Islet precursor cell (in vitro differentiated cells): ENCODE measurements at regions not wholly inside any gene's neighbourhood (a gene's known extent, or its start where the extent isn't known, plus 50 kb on each side); places are given as distances from the start of the nearest gene placed in this dataset.

ENCODE experiments used
- DNase-seq: peaks from one replicate; pipeline ENCODE4 v3.0.0-alpha.2; 2018

- DNase-seq, result no peak
These were observed 126.7 kb upstream of the GSE1 start for GRCh38 chr16:85486256-85486915.

- DNase-seq, result no peak
These were observed 124.7 kb upstream of the GSE1 start for GRCh38 chr16:85488414-85488813.

DNA sequence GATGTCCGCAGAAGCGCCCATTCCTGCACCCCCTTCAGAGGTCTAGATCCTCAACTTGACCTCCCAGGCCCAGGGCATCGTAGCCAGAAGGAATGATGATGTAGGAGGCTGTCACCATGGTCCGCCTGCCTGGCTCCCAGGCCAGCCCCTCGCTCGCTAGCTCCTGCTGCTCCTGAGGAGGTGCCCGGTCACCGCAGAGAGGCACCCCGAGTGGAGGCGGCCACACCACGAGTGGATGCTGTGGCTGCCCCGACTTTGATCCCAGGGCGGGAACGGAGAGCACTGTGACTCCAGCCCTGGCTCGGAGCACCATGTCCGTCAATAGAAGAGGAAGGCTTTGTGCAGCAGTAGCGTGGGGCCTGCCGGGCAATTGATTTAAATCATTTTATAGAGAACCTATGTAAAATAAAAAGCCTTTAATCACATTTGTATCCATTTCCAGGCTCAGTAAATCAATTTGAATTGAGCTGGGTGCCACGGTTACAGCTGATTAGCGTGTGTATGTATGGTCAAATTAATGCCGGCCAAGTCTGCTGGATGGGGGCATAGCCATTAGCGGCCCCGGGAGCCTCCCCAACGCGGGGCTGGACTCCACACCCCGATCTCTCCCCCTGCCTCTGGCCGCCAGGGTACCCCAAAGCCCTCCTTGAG, 122.6 kb upstream of the GSE1 start:
- no peak for DNase-seq

DNA sequence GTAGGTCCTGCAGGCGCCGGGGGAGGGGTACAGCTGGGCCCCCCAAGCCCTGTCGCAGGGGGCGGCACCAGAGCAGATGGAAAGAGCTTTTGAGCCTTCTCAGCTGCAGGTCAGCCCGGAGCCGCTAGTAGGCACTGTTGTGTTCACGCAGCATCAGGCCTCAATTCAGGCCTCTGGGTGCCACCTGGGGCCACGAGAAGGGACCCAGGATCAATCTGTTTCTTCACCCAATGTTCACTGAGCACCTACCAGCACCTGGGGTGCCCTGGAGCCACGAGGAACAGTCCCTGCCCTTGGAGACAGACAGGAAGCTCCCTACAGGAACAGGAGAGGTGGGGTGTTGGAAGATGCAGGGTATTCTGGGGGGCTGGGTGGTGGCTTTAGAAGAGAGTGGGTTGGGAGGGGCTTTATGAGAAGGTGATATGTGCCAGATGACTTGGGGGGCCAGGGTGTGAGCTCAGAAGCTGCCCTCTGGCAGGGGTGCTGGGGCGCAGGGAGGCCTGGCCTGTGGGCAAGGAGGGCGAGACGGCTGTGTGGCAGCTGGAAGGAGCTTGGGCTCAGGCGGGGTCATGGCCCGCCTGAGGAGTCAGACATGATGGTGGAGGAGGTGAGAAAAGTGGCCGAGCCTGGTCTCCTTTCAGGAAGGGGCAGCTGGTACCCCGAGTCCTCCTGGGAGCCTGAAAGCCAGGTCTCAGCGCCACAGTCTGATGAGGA, 121.9 kb upstream of the GSE1 start:
- no peak for DNase-seq

DNA sequence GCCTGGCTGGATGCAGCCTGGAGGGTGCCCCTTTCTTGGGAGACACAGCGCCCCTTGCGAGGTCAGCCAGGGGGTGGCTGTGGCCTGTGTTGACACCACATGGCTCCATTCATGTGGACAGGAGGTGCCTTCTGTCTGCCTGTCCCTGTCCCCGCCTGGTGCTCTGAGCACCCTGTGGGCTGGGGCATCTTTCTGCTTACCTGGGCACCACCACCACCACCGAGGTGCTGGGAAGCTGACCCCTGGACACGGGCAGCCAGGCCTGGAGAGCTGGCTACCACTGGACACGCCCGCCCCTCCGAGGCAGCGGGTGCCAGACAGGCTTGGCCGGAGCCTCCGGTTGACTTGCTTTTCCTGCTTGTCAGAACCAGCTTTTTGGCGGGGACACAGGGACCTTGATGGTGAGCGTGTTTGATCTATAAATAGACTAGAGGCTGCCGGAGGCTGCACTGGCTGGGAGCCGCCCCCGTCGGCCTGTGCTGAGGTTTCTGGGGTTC, 121.3 kb upstream of the GSE1 start:
- DNase-seq, result peak; percentile 86

GRCh38 chr16:85492295-85492864, 120.7 kb upstream of the GSE1 start:
- DNase-seq, result peak; percentile 78

GRCh38 chr16:85494315-85494714, 118.8 kb upstream of the GSE1 start:
- DNase-seq, result no peak

DNA sequence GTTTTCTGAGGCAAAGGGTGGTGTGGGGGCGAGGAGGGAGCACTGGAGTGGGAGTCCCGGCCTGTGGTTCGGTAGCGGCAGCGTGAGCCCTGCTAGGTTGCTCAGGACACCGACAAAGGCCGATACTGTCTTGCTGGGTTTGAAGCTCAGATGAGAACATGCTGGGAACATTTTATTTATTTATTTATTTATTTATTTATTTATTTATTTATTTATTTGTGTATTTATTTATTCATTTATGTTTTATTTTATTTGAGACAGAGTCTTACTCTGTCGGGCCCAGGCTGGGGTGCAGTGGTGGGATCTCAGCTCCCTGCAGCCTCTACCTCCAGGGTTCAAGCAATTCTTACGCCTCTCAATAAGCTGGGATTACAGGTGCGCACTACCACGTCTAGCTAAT, 117.9 kb upstream of the GSE1 start:
- DNase-seq, result no peak

- no peak for DNase-seq
These were observed 117.1 kb upstream of the GSE1 start for GRCh38 chr16:85495823-85496538.

DNA sequence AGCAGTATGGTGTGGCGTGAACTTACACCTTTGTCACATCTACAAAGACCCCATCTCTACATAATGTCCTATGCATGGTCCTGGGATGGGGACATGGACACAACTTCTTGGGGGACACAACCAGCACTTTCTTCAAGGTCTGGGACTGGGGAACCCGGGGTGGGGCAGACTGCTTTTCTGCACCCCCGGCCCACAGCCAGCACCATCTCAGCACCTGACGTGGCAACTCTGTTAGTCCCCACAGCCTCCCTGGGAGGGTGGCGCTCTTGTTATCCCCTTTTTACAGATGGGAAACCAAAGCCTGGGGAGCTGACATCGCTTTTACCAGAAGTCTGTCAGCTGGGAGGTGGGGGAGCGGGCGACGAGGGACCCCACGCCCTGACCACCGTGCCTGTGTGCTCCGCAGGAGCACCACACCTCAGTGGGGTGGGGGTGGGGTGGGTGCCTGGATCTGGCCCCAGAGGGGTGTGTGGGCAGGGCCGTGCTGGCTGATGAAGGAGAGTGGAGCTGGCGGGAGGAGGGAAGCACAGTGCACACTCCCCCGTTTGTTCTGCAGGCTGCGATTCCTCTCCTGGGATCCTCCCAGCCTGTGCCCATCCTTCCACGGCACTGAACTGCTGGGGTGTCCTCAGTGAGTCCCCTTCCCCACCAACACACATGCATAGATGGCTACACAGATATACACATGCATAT, 115.4 kb upstream of the GSE1 start:
- DNase-seq, result no peak

- no peak for DNase-seq
These were observed 114.5 kb upstream of the GSE1 start for GRCh38 chr16:85498607-85499006.

DNA sequence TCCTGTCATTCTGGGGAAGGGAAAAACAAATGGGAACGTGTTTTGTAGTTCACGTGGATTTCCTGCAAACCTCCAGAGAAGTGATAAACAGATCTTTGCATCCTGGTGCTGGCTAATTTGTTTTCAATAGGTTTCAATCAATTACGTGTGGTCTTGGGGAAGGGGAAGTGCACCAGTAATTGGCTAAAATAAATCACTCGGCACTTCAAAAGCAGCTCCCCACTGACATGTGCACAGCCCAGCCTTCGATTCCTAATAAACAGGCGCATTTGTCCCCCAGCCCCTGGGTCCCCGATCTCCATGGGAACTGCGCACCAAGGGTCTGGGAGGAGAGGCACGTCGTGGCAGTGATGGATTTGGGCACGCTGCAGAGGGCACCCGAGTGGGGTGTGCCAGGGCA, 112.9 kb upstream of the GSE1 start:
- no peak for DNase-seq

DNA sequence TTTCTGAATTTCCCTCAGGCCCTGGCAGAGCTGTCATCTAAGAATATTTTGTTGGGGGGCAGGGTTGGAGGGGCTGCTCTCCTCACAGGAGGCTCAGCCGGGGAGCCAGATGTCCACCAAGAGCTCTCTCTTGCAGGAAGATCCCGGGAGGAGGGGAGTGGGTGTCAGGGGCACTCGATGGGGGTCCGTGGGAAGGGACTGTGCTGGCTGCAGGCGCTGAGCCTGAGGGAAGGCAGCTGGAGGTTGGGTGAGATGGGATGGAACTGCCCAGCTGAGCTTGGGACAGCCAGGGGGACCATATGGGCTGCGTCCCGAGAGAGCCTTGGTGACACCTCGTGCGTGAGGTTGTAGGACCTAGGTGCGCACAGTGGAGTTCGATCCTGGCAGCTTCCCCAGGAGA, 111.2 kb upstream of the GSE1 start:
- DNase-seq, result no peak

DNA sequence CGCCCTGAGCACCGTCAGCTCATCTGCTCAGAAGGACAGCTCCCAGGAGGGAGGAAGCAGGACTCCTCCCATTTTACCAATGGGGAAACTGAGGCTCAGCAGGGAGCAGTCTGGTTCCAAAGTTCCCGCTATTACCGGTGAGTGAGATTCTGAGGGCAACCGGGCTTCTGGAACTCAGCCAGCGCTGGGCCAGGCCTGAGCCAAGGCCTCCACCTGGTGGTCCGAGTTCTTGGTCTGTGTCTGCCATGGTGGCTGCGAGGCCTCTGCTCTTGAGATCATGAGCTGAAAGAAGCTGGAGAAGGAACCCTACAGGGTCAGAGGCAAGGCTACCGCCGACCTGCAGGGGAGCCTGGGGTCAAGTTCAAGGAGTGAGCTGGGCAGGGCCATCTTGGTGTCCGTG, 110.8 kb upstream of the GSE1 start:
- no peak for DNase-seq

- DNase-seq, result no peak
These were observed 109.4 kb upstream of the GSE1 start for GRCh38 chr16:85503679-85504231.

DNA sequence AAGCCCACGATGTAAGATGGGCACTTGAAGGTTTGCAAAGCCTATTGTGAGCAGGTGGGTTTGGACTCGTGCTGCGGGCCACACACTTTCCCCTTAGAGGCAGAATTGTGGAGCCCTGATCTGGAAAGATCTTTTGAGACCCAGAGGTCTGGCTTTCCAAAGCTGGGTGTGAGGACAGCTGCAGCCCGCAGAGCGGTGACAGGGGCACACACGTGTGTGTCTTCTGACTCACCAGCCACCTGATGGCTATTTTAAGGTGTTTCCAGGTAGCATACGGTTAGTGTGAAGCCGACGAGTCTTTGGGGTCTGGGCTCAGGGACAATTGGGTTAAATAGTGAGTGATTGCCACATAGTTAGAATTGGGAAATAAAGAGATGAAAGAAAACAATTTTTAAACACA, 108.9 kb upstream of the GSE1 start:
- DNase-seq, result no peak

DNA sequence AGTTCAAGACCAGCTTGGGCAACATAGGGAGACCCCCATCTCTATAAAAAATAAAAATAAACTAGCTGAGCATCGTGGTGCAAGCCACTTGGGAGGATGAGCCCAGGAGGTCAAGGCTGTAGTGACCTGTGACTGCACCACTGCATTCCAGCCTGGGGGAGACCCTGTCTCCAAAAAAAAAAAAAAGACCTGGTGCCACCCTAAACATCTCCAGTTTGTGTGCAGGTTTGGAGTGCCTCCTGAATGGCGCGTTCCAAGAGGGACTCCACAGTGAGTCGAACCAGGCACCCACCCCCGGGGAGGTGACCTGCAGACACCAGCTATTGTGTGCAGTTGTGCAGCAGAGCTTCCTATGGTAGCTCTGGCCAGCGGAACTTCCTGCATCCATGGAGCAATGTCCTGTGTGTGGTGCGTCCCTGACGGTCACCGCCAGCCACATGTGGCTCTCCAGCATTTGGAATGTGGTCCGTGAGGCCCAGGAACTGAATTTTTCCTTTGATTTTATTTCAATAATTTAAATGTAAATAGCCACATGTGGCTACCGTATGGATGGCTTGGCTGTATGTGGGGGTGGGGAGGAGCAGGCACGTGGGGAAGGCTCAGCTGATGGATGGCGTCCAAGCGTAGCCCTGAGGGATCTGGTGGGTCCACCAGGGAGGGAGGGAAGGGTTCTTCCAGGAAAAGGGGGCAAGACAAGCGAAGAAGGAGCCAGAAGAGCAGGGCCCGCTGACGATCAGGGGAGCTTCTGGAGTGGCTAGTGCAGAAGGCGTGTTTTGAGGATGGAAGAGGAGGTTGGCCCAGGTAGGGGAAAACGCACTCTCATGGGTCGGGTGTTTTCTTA, 107.1 kb upstream of the GSE1 start:
- DNase-seq, result no peak

DNA sequence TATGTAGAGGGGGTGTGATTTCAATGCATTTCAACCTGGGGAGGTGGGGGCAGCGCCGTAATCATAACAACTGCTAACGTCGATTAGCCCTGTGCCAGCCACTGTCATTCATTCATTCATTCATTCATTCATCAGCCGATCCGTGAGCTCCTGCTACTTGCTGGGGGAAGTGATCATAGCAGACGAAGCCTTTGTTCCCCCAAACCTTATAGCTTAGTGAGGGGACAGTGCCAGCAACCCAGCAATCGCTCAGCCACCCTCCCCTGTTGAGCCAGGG, 106.5 kb upstream of the GSE1 start:
- DNase-seq, result no peak

DNA sequence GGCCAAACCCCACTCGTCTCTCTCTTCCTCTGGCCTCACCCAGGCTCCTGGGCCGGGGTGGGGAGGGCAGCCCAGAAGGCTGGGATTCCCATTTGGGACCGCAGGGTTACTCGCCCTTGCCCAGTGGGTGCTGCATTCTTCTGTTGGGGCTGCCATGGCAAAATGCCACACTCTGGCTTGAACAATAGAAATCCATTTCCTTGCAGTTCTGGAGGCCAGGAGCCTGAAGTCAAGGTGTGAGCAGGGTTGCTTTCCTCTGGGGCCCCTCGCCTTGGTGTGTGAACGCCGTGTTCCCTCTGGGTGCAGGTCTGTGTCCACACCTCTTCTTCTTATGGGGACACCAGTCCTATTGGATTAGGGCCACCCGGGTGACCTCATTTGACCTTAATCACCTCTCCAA, 105.8 kb upstream of the GSE1 start:
- no peak for DNase-seq

DNA sequence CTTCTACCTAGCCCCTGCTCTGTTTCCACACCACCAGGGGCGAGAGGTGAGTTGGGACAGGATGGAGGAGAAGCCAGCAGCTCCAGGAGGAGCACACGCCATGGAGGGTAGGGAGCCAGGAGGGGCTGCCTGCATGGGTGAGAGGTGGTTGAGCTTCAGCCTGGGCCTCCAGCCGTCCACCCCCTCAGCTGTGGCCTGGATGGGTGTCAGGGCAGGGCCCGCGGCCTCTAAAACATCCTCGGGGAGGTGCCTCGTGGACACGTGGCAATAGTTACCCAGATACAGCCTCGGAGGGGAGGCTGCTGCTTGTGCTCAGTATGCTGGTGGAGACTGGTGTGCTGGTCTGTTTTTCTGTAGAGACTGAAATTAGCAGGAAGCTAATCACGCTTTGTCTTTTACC, 104.7 kb upstream of the GSE1 start:
- no peak for DNase-seq

DNA sequence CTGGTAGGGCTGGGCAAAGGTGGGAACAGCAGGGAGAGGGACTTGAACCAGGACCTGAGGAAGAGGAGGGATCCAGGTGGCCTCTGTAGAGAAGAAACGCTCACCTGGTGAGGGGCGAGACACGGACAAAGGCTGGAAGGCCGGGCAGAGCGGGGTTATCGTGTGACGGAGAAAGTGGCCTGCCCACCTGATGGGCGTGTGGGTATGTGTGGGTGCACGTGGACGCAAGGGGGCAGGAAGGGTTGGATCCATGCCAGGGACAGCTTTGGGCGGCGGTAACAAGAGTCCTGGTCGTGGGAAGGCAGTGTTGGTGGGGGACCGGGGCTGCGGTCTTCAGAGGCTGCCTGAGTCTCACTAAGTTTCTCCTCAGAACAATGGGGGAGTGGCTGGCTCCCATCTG, 104.1 kb upstream of the GSE1 start:
- no peak for DNase-seq
